ENCODE measurements at regions not wholly inside any gene's neighbourhood (a gene's known extent, or its start where the extent isn't known, plus 50 kb on each side); places are given as distances from the start of the nearest gene placed in this dataset.

DNA sequence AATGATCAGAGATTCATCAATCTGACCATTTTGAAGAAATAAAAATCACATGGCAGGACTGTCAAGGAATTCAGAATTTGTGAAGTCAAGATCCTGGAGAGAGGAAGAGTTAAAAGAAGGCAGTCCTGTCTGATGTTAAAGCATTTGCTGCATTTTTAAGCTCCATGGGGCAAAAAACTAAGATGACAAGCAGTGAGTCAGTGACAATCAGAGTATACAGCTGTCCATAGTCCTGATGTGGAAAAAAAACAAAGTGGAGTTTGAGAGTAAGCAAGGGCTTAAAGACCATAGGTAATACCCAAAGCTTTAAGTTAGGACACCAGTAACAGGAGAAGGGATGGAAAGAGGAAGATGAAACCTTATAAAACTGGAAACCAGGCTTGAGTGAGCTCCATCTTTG is 412.7 kb upstream of the ANKRD30A start:
- DNase-seq: no peak
- Histone ChIP-seq H3K27ac (ENCODE audit: low read length) (no peak overlapping the region), H3K4me1 (ENCODE audit: control insufficient read depth, insufficient read depth, low read length) (no peaks in the 10 kb centered on the region), H3K27me3 (ENCODE audit: control insufficient read depth, insufficient read depth, low read length) (no peaks in the 10 kb centered on the region), H3K36me3 (ENCODE audit: control insufficient read depth, insufficient read depth, low read length) (no peaks in the 10 kb centered on the region), H3K9me3 (replicated peaks; ENCODE audit: control insufficient read depth, low read depth, low read length) (no peaks in the 10 kb centered on the region), H3K4me3 (ENCODE audit: low read length) (no peak overlapping the region)

GRCh38 chr10:36711361-36711760 is 414.0 kb upstream of the ANKRD30A start:
- Histone ChIP-seq H3K27me3 (ENCODE audit: control insufficient read depth, insufficient read depth, low read length) (no peaks in the 10 kb centered on the region), H3K27ac (ENCODE audit: low read length) (no peak overlapping the region), H3K36me3 (ENCODE audit: control insufficient read depth, insufficient read depth, low read length) (no peaks in the 10 kb centered on the region), H3K4me1 (ENCODE audit: control insufficient read depth, insufficient read depth, low read length) (no peaks in the 10 kb centered on the region), H3K4me3 (ENCODE audit: low read length) (no peak overlapping the region), H3K9me3 (replicated peaks; ENCODE audit: control insufficient read depth, low read depth, low read length) (no peaks in the 10 kb centered on the region)
- DNase-seq: peak; percentile 39
- no CpG with 5 or more reads among the region's 4 CpGs for WGBS (ENCODE audit: insufficient coverage)

DNA sequence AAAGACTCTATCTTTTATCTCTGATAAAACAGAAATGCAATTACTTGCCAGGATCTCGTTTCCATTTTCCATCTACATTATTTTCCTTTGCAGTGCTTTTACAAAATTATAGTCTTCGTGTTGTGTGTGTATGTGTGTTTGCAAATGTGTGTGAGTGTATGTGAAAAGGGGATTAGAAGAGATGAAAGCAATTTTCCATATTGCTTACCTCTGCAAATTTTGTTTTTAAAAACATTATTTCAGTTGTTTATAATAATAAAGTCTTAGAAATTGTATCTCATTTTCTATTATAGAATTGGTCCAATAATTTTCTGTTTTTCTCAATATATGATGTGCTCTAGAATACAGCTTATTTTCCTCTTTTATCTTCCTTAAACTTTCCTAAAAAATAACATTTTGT is 421.3 kb upstream of the ANKRD30A start:
- Histone ChIP-seq H3K4me1 (ENCODE audit: control insufficient read depth, insufficient read depth, low read length) (no peaks in the 10 kb centered on the region), H3K27me3 (ENCODE audit: control insufficient read depth, insufficient read depth, low read length) (no peaks in the 10 kb centered on the region), H3K4me3 (ENCODE audit: low read length) (no peak overlapping the region), H3K9me3 (replicated peaks; ENCODE audit: control insufficient read depth, low read depth, low read length) (no peaks in the 10 kb centered on the region), H3K36me3 (ENCODE audit: control insufficient read depth, insufficient read depth, low read length) (no peaks in the 10 kb centered on the region), H3K27ac (ENCODE audit: low read length) (no peak overlapping the region)
- DNase-seq: no peak
- no CpG with 5 or more reads among the region's 2 CpGs for WGBS (ENCODE audit: insufficient coverage)

- 0% methylated on average over 1 of the region's 3 CpGs for WGBS (ENCODE audit: insufficient coverage)
- Histone ChIP-seq H3K27me3 (ENCODE audit: control insufficient read depth, insufficient read depth, low read length) (no peaks in the 10 kb centered on the region), H3K36me3 (ENCODE audit: control insufficient read depth, insufficient read depth, low read length) (no peaks in the 10 kb centered on the region), H3K9me3 (replicated peaks; ENCODE audit: control insufficient read depth, low read depth, low read length) (no peaks in the 10 kb centered on the region), H3K4me1 (ENCODE audit: control insufficient read depth, insufficient read depth, low read length) (no peaks in the 10 kb centered on the region), H3K27ac (ENCODE audit: low read length) (no peak overlapping the region), H3K4me3 (ENCODE audit: low read length) (no peak overlapping the region)
- DNase-seq: peak; percentile 23
Observed at GRCh38 chr10:36703179-36703578, 422.2 kb upstream of the ANKRD30A start.

DNA sequence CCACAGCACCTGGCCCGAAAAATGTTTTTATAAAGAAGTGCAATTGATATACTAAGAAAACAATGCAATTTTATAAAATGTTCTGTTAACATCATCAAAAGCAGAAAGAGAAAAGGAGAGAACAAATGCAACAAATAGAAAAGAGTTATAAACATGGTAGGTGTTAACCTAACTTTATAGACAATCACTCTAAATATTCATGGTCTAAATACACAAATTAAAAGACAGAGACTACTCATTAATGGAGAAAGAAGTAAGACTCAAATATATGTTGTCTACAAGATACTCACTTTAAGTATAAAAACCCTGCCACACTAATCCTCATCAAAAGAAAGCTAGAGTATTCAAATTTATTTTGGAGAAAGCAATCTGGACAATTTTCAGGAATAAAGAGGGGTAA is 425.3 kb upstream of the ANKRD30A start:
- Histone ChIP-seq H3K4me3 (ENCODE audit: low read length) (no peak overlapping the region), H3K27ac (ENCODE audit: low read length) (no peak overlapping the region), H3K36me3 (ENCODE audit: control insufficient read depth, insufficient read depth, low read length) (no peaks in the 10 kb centered on the region), H3K9me3 (replicated peaks; ENCODE audit: control insufficient read depth, low read depth, low read length) (no peaks in the 10 kb centered on the region), H3K27me3 (ENCODE audit: control insufficient read depth, insufficient read depth, low read length) (no peaks in the 10 kb centered on the region), H3K4me1 (ENCODE audit: control insufficient read depth, insufficient read depth, low read length) (no peaks in the 10 kb centered on the region)
- WGBS (ENCODE audit: insufficient coverage): no CpG with 5 or more reads among the region's 1 CpG
- DNase-seq: no peak

GRCh38 chr10:36692759-36693158 is 432.6 kb upstream of the ANKRD30A start:
- H3K27me3 ChIP-seq (ENCODE audit: control insufficient read depth, insufficient read depth, low read length): no peaks in the 10 kb centered on the region
- no peak overlapping the region for H3K4me3 ChIP-seq (ENCODE audit: low read length)
- no peaks in the 10 kb centered on the region for H3K9me3 ChIP-seq (replicated peaks; ENCODE audit: control insufficient read depth, low read depth, low read length)
- H3K27ac ChIP-seq (ENCODE audit: low read length): no peak overlapping the region
- 88% methylated on average over 5 of the region's 10 CpGs for WGBS (ENCODE audit: insufficient coverage)
- DNase-seq: no peak
- no peaks in the 10 kb centered on the region for H3K4me1 ChIP-seq (ENCODE audit: control insufficient read depth, insufficient read depth, low read length)
- no peaks in the 10 kb centered on the region for H3K36me3 ChIP-seq (ENCODE audit: control insufficient read depth, insufficient read depth, low read length)

- no peak overlapping the region for H3K4me3 ChIP-seq (ENCODE audit: low read length)
- no peak overlapping the region for H3K27ac ChIP-seq (ENCODE audit: low read length)
- no peaks in the 10 kb centered on the region for H3K9me3 ChIP-seq (replicated peaks; ENCODE audit: control insufficient read depth, low read depth, low read length)
- no peaks in the 10 kb centered on the region for H3K27me3 ChIP-seq (ENCODE audit: control insufficient read depth, insufficient read depth, low read length)
- WGBS (ENCODE audit: insufficient coverage): no CpG with 5 or more reads among the region's 1 CpG
- no peak for DNase-seq
- no peaks in the 10 kb centered on the region for H3K4me1 ChIP-seq (ENCODE audit: control insufficient read depth, insufficient read depth, low read length)
- H3K36me3 ChIP-seq (ENCODE audit: control insufficient read depth, insufficient read depth, low read length): no peaks in the 10 kb centered on the region
Observed at GRCh38 chr10:36688717-36689116, 436.7 kb upstream of the ANKRD30A start.

DNA sequence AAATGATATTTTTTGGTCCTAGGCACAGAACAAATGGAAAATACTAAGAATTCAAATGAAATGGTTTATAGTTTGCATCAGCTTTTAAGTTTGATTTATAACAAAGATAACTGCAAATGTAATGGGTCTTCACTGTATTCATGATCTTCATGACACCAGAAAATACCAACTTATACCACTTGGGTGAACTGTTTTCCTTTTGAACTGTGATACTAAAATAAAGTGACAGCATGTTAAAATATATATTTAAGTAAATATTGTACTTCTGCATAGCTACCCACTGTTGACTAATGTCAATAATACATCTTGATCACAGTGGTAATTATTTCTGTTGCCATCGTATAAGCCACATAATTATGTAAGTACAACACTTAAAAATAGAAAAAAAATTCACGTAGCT is 442.0 kb upstream of the ANKRD30A start:
- WGBS (ENCODE audit: insufficient coverage): no CpG with 5 or more reads among the region's 2 CpGs
- H3K9me3 ChIP-seq (replicated peaks; ENCODE audit: control insufficient read depth, low read depth, low read length): no peaks in the 10 kb centered on the region

GRCh38 chr10:36681751-36682632 is 443.4 kb upstream of the ANKRD30A start:
- WGBS (ENCODE audit: insufficient coverage): no CpG with 5 or more reads among the region's 4 CpGs
- Histone ChIP-seq H3K36me3 (ENCODE audit: control insufficient read depth, insufficient read depth, low read length) (no peaks in the 10 kb centered on the region), H3K4me3 (ENCODE audit: low read length) (no peak overlapping the region), H3K27me3 (ENCODE audit: control insufficient read depth, insufficient read depth, low read length) (no peaks in the 10 kb centered on the region), H3K9me3 (replicated peaks; ENCODE audit: control insufficient read depth, low read depth, low read length) (no peaks in the 10 kb centered on the region), H3K27ac (ENCODE audit: low read length) (no peak overlapping the region), H3K4me1 (ENCODE audit: control insufficient read depth, insufficient read depth, low read length) (no peaks in the 10 kb centered on the region)
- DNase-seq: no peak

More for the DNA sequence above, 442.0 kb upstream of the ANKRD30A start:
- no peaks in the 10 kb centered on the region for H3K36me3 ChIP-seq (ENCODE audit: control insufficient read depth, insufficient read depth, low read length)
- DNase-seq: no peak
- no peak overlapping the region for H3K27ac ChIP-seq (ENCODE audit: low read length)
- no peaks in the 10 kb centered on the region for H3K4me1 ChIP-seq (ENCODE audit: control insufficient read depth, insufficient read depth, low read length)
- no peak overlapping the region for H3K4me3 ChIP-seq (ENCODE audit: low read length)
- H3K27me3 ChIP-seq (ENCODE audit: control insufficient read depth, insufficient read depth, low read length): no peaks in the 10 kb centered on the region

GRCh38 chr10:36679554-36679953 is 445.8 kb upstream of the ANKRD30A start:
- no peak for DNase-seq
- H3K36me3 ChIP-seq (ENCODE audit: control insufficient read depth, insufficient read depth, low read length): no peaks in the 10 kb centered on the region
- no peak overlapping the region for H3K27ac ChIP-seq (ENCODE audit: low read length)
- no peaks in the 10 kb centered on the region for H3K9me3 ChIP-seq (replicated peaks; ENCODE audit: control insufficient read depth, low read depth, low read length)
- no peak overlapping the region for H3K4me3 ChIP-seq (ENCODE audit: low read length)
- no peaks in the 10 kb centered on the region for H3K27me3 ChIP-seq (ENCODE audit: control insufficient read depth, insufficient read depth, low read length)
- no peaks in the 10 kb centered on the region for H3K4me1 ChIP-seq (ENCODE audit: control insufficient read depth, insufficient read depth, low read length)
- WGBS (ENCODE audit: insufficient coverage): 72% methylated on average over 6 of the region's 9 CpGs

DNA sequence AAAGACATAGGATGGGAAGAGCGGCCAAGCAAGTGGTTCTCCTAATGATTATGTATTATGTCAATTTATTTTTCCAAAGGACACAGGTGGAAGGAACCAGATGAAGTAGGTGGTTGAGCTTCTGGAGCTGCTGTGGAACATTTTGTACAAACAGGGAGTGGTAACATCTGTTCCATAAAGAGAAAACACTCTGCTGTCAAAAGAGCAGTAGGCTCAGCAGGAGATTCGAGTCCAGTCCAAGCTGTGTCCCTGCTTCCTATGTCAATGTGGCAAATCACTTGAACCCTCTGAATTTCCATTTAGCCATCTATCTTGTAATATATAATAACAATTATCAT is 448.0 kb upstream of the ANKRD30A start:
- no peaks in the 10 kb centered on the region for H3K9me3 ChIP-seq (replicated peaks; ENCODE audit: control insufficient read depth, low read depth, low read length)
- H3K4me3 ChIP-seq (ENCODE audit: low read length): no peak overlapping the region
- H3K36me3 ChIP-seq (ENCODE audit: control insufficient read depth, insufficient read depth, low read length): no peaks in the 10 kb centered on the region
- H3K27me3 ChIP-seq (ENCODE audit: control insufficient read depth, insufficient read depth, low read length): no peaks in the 10 kb centered on the region
- DNase-seq: no peak
- no peaks in the 10 kb centered on the region for H3K4me1 ChIP-seq (ENCODE audit: control insufficient read depth, insufficient read depth, low read length)
- no CpG with 5 or more reads among the region's 2 CpGs for WGBS (ENCODE audit: insufficient coverage)
- no peak overlapping the region for H3K27ac ChIP-seq (ENCODE audit: low read length)

Data from muscle of leg (tissue), 3 donors.